GM19395 (cell line): ENCODE measurements at regions not wholly inside any gene's neighbourhood (a gene's known extent, or its start where the extent isn't known, plus 50 kb on each side); places are given as distances from the start of the nearest gene placed in this dataset.

ENCODE experiments used
- ATAC-seq: cut with Tn5 transposase; IDR thresholded peaks from one replicate; pipeline ENCODE4 v1.9.1; 2021; ENCODE audit warnings: mild to moderate bottlenecking, moderate library complexity; ENCODE audit not compliant: unreplicated experiment

- no peak for ATAC-seq
Measured at GRCh38 chr11:37571246-37571645, 973.2 kb upstream of the RAG2 start.

DNA sequence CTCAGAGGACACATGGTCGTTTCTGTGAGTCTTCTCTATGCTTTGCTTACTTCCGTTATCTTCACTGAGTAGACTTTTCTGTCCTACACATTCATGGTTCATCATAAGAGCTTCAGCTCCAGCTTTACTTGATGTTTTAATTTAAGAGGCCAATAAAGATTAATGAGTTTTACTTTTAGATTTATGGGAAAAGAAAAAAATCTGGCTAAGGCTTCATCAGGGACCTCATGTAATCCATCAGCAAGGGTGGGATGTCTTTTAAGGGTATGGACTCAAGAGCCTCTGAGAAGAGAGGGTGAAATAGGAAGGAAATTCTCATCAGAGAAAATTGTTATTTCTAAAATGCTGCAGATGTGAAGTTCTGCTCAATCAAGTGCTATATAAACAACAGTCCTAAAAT, 963.0 kb upstream of the RAG2 start:
- no peak for ATAC-seq

GRCh38 chr11:37560346-37560745, 962.3 kb upstream of the RAG2 start:
- no peak for ATAC-seq

DNA sequence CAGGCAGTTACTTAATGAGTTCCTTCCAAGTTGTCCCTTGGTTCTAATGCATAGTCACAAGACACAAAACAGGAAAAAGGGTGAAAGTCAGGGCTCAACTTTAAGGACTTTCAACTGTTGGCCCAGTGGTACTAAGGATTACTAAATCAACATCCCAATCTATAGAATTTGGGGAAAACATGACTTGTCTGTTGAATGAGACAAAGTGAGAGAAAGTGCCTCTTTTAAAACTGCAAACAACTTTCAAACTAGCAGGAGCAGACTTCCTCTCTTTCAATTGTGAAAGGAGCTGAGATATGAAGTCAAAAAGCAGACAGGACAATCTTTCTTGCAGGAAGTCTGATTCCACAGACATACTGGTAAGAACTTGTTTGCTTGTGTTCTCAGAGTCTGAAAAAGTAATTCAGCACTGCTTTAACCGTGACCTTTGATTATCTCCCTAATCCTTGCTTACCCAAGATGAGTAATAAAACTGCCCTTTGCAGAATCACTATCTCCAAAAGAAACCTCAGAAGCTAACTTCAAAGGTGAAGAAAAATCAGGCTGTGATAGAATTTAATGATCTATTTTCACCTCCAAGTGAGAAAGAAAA, 960.7 kb upstream of the RAG2 start:
- ATAC-seq: no peak

DNA sequence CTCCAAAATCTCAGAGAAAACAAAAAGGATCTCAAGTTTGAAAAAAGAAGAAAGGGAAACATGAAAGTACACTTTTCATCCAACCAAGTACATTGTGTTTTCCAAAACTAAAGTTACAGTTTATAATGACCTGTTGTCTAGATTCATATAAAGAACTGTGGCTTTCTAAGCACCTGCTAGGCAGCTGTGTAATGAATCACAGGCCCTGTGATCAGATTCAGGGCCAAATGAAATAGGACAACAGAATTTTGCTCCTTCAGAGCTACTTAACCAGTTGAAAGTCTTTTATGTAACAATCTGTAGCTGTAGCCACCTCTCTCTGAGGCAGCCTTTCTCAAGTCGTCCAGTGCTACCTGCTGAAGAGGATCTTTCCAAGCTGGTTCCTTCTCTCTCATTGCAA, 960.0 kb upstream of the RAG2 start:
- no peak for ATAC-seq

- ATAC-seq: no peak
Measured at GRCh38 chr11:37552284-37552683, 954.2 kb upstream of the RAG2 start.

- no peak for ATAC-seq
Measured at GRCh38 chr11:37544491-37544890, 946.5 kb upstream of the RAG2 start.

DNA sequence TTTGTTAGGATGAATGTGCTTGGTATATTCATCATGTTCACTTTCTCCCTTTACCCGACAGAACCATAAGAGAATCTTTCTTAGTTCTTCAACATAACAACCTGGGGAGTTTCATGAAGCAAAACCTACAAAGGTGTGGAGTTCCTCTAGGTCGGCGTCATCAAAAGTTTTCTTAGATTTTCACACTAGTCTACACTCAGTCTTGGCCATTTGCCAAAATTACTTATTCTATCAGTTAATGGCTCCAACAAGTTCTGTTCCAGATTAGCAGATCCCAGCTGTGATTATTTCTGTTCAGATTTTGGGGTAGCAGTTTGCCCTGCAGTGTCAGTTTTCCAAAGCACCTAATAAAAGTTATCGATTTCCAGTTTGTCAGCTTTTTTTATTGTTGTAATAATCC, 935.8 kb upstream of the RAG2 start:
- ATAC-seq: no peak

DNA sequence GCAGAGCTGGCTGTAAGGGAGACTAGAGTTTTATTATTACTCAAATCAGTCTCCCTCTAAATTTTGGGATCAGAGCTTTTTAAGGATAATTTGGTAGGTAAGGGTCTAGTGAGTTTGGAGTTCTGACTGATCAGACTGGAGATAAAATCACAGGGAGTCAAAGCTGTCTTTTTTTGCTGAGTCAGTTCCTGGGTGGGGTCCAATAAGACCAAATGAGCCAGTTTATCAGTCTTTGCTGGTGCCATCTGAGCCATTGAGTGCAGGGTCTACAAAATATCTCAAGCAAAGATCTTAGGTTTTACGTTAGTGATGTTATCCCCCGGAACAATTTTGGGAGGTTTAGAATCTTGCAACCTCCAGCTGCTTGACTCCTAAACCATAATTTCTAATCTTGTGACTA, 935.1 kb upstream of the RAG2 start:
- ATAC-seq: no peak

GRCh38 chr11:37532271-37532670, 934.2 kb upstream of the RAG2 start:
- ATAC-seq: no peak

DNA sequence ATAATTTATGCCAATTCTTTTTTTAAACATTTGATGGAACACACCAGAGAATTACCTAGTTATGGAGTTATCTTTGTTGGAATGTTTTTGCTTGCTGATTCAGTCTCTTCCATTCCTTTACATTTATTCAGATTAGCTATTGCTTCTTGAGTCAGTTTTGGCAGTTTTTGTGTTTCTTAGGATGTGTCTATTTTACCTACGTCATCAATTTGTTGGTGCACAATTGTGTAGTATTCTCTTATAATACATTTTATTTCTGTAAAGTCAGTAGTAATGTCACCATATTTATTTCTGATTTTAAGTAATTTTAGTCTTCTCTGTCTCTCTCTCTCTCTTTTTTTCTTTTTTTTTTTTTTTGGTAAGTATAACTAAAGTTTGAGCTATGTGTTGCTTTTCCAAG, 929.5 kb upstream of the RAG2 start:
- no peak for ATAC-seq

DNA sequence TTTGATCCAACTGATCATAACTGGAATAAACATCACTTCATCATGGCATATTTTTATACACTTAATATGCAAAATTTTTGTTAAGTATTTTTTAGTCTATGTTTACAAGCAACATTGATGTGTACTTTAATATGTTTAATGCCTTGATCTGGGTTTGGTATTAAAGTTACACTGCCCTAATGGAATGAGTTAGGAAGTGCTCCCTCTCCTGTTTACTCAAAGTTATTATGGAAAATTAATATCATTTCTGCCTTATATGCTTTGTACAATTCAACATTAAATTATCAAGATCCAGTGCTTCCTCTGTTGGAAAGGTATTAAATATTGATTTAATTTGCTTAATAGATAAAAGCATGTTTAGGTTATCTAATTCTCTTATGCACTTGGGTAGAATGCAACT, 927.3 kb upstream of the RAG2 start:
- no peak for ATAC-seq

- ATAC-seq: no peak
Measured at GRCh38 chr11:37519781-37520180, 921.7 kb upstream of the RAG2 start.

DNA sequence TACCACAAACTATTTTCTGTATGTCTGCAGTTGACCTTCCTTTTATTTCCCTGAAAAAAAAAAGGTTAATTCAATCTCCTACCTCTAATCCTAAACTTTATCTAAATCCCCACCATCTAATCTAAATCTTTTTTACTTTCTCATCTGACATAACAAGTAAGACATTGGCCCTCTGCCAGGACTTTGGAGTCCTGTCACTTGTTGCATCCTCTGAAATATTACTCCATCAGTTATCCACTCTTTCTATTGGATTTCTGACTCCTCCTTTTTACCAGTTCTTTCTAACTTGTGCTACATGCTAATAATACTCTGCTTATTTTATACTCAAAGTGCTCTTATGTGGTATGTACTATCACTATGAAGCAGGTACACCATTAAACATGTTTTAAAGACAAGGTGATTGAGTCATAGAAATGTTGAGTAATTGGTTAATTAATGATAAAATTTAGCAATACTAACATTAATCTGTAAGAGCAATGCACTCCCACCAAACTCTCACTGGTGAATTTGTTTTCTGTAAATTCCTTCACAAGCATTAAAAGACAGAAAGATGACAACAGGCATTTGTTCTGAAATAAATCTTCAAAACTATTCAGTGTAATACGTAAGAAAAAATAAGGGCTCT, 914.2 kb upstream of the RAG2 start:
- no peak for ATAC-seq

GRCh38 chr11:37511425-37511933, 913.4 kb upstream of the RAG2 start:
- no peak for ATAC-seq

DNA sequence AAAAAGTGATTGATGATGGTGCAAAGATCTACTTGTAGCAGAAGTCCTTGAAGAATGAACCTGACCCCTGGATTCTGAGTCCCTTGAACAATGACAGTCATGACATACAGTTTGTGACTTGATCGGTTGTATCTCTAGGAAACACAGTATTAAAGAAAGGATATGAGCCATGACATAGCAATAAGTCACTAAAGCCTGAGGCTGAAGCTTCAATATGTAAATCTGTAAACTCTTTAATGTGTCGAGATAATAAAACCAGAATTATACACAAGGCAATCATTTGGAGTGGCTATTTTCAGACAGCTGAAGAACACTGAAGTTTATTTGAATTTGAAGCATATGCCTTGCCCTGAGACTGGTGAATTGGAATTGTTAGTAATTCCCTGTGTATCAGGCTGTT, 911.5 kb upstream of the RAG2 start:
- no peak for ATAC-seq

DNA sequence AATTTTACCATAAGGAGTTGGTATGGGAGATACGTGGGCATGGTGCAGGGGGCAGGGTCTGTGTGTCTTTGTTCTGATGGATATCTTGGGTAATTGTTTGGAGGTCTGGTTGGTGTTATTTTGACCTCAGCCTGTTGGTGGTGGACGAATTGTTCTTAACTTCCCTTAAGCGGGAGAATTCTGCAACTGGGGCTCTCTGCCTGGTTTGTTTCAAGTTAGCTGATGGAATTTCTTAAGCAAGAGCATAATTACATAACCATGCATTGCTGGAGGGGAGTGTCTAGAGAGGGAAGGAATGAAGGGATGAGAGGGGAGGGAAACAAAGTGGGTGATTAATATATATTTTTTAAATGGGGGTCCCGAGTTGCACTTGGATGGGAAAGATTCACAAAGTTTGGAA, 908.5 kb upstream of the RAG2 start:
- ATAC-seq: no peak

DNA sequence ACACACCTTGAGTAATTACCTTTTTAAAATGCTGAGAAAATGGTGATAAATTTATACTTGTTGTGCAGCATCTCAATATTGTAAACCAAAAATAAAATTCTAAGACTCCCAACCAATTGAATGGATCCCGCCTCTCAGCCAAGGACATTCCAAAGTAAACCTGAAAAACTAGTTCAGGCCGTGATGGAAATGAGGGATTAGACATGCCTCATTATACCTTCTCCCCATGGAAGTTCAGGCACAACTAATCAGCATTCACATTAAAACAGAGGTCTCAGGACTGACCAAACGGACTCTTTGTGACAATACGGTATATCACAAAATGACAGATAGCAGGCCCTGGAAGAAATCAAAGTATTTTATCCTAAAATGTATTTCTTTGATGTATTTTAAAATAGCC, 907.4 kb upstream of the RAG2 start:
- ATAC-seq: no peak

GRCh38 chr11:37504921-37505320, 906.9 kb upstream of the RAG2 start:
- ATAC-seq: no peak

GRCh38 chr11:37504060-37504611, 906.1 kb upstream of the RAG2 start:
- peak; percentile 92 for ATAC-seq

DNA sequence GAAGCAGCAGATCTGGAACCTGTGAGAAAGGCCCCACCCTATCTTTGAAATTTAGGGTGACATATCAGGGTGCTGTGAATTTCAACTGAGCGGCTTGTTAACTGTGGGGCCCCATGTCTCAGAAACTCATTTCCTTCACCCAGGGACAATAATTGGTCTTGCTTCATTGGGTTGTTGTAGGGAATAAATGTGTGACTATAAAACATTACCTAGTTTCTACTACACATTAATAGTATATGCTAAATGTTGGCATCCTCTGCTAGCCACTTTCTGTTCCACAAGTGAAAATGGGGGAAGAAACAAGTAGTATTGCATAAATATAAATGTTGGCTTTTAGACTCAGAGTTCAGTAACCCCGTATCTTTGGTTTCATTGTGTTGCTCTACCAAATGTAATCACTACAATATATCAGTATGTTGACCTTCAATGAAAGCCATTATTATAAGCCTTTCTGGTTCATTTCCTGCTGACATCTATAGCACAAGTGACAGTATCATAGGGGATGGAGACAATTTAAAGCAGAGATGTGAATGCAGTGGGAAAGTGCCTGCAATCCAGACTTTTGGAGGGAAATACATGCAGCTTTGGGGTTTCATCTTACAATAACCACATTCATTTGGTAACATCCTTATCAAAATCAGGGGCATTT, 905.5 kb upstream of the RAG2 start:
- peak; percentile 65 for ATAC-seq

DNA sequence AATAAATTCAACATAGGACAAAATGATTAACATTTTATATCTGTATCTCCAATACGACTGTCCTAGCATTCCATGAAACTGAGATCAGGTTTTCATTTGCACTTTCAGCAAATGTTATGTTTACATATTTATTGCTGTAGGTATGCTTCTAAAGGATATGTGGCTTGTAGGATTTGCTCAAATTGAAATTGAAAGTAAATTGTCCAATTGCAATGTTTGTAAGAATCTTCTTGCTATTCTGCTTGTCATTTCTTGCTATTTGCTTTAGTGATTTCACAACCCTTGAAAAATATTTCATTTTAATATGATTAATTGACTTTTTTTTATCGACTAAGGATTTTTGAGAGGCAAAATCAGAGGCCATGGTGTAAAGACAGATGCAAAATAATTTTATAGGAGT, 904.2 kb upstream of the RAG2 start:
- ATAC-seq: no peak
